ENCODE measurements at regions not wholly inside any gene's neighbourhood (a gene's known extent, or its start where the extent isn't known, plus 50 kb on each side); places are given as distances from the start of the nearest gene placed in this dataset.
"Not testable (repeated sequence)": the region's sequence is repeated elsewhere in the genome, so short reads cannot be mapped to it uniquely, and the experiment has no call there.

- no peak for DNase-seq
Observed at GRCh38 chrX:786441-786881, 155.9 kb downstream of the SHOX start.

- DNase-seq = no peak
Observed at GRCh38 chrX:784829-785228, 154.2 kb downstream of the SHOX start.

- DNase-seq = no peak
Observed at GRCh38 chrX:781224-782204, 150.9 kb downstream of the SHOX start.

- no peak for DNase-seq
Observed at GRCh38 chrX:776529-777230, 146.1 kb downstream of the SHOX start.

- DNase-seq = no peak
Observed at GRCh38 chrX:776061-776460, 145.5 kb downstream of the SHOX start.

GRCh38 chrX:774536-774935, 143.9 kb downstream of the SHOX start:
- no peak for DNase-seq

GRCh38 chrX:773292-774025, 142.9 kb downstream of the SHOX start:
- DNase-seq = no peak

- DNase-seq = no peak
Observed at GRCh38 chrX:771536-771935, 140.9 kb downstream of the SHOX start.

- no peak for DNase-seq
Observed at GRCh38 chrX:769796-770195, 139.2 kb downstream of the SHOX start.

- no peak for DNase-seq
Observed at GRCh38 chrX:768596-768995, 138.0 kb downstream of the SHOX start.

- no peak for DNase-seq
Observed at GRCh38 chrX:758917-759316, 128.3 kb downstream of the SHOX start.

- no peak for DNase-seq
Observed at GRCh38 chrX:750812-751211, 120.2 kb downstream of the SHOX start.

GRCh38 chrX:750263-750662, 119.7 kb downstream of the SHOX start:
- DNase-seq = no peak

GRCh38 chrX:747176-747575, 116.6 kb downstream of the SHOX start:
- no peak for DNase-seq

- no peak for DNase-seq
Observed at GRCh38 chrX:739611-740010, 109.0 kb downstream of the SHOX start.

- not testable (repeated sequence) for DNase-seq
Observed at GRCh38 chrX:737021-737420, 106.4 kb downstream of the SHOX start.

GRCh38 chrX:734362-734761, 103.8 kb downstream of the SHOX start:
- no peak for DNase-seq

- no peak for DNase-seq
Observed at GRCh38 chrX:733961-734360, 103.4 kb downstream of the SHOX start.

GRCh38 chrX:729583-730409, 99.2 kb downstream of the SHOX start:
- DNase-seq = no peak

- not testable (repeated sequence) for DNase-seq
Observed at GRCh38 chrX:729101-729500, 98.5 kb downstream of the SHOX start.

GRCh38 chrX:728639-729038, 98.0 kb downstream of the SHOX start:
- not testable (repeated sequence) for DNase-seq
